B cell (primary cell): ENCODE measurements at regions not wholly inside any gene's neighbourhood (a gene's known extent, or its start where the extent isn't known, plus 50 kb on each side); places are given as distances from the start of the nearest gene placed in this dataset.

Experiments used
- CTCF ChIP-seq: fragments of 200-600 bp; IDR thresholded peaks from one replicate; pipeline ENCODE4 v1.8.0; 2022; ENCODE audit warnings: antibody characterized with exemption, mild to moderate bottlenecking
- EZH2 ChIP-seq: IDR thresholded peaks from 2 replicates; pipeline ENCODE4 v1.6.1; 2012; ENCODE audit warnings: borderline replicate concordance, low read depth, mild to moderate bottlenecking, moderate library complexity, low read length; ENCODE audit not compliant: insufficient read depth, poor library complexity, severe bottlenecking

- no peak for TF ChIP-seq CTCF
- no peak for TF ChIP-seq EZH2
Observed at GRCh38 chr3:110710156-110710555, 361.5 kb upstream of the NECTIN3 start.
